ENCODE measurements at regions not wholly inside any gene's neighbourhood (a gene's known extent, or its start where the extent isn't known, plus 50 kb on each side); places are given as distances from the start of the nearest gene placed in this dataset.

- no peak for DNase-seq (ENCODE audit: low spot score)
Measured at GRCh38 chr12:5195691-5196090, 152.0 kb downstream of the KCNA5 start.

- DNase-seq (ENCODE audit: low spot score) = no peak
Measured at GRCh38 chr12:5197131-5197530, 153.5 kb downstream of the KCNA5 start.

GRCh38 chr12:5197656-5198055, 154.0 kb downstream of the KCNA5 start:
- DNase-seq (ENCODE audit: low spot score) = no peak

GRCh38 chr12:5200278-5201087, 156.8 kb downstream of the KCNA5 start:
- DNase-seq (ENCODE audit: low spot score) = no peak

- no peak for DNase-seq (ENCODE audit: low spot score)
Measured at GRCh38 chr12:5201554-5202218, 158.0 kb downstream of the KCNA5 start.

- DNase-seq (ENCODE audit: low spot score) = no peak
Measured at GRCh38 chr12:5203274-5203673, 159.6 kb downstream of the KCNA5 start.

- no peak for DNase-seq (ENCODE audit: low spot score)
Measured at GRCh38 chr12:5203720-5204119, 160.0 kb downstream of the KCNA5 start.

- DNase-seq (ENCODE audit: low spot score) = no peak
Measured at GRCh38 chr12:5204271-5204670, 160.6 kb downstream of the KCNA5 start.

- no peak for DNase-seq (ENCODE audit: low spot score)
Measured at GRCh38 chr12:5204831-5205230, 161.2 kb downstream of the KCNA5 start.

GRCh38 chr12:5206401-5207175, 162.9 kb downstream of the KCNA5 start:
- DNase-seq (ENCODE audit: low spot score) = no peak

- DNase-seq (ENCODE audit: low spot score) = no peak
Measured at GRCh38 chr12:5210179-5210922, 166.7 kb downstream of the KCNA5 start.

GRCh38 chr12:5210923-5211290, 167.2 kb downstream of the KCNA5 start:
- no peak for DNase-seq (ENCODE audit: low spot score)

GRCh38 chr12:5213336-5213735, 169.7 kb downstream of the KCNA5 start:
- no peak for DNase-seq (ENCODE audit: low spot score)

GRCh38 chr12:5213990-5214389, 170.3 kb downstream of the KCNA5 start:
- no peak for DNase-seq (ENCODE audit: low spot score)

- DNase-seq (ENCODE audit: low spot score) = no peak
Measured at GRCh38 chr12:5217936-5218335, 174.3 kb downstream of the KCNA5 start.

- no peak for DNase-seq (ENCODE audit: low spot score)
Measured at GRCh38 chr12:5220099-5220498, 176.4 kb downstream of the KCNA5 start.

- no peak for DNase-seq (ENCODE audit: low spot score)
Measured at GRCh38 chr12:5220835-5221234, 177.2 kb downstream of the KCNA5 start.

- no peak for DNase-seq (ENCODE audit: low spot score)
Measured at GRCh38 chr12:5222011-5222461, 178.4 kb downstream of the KCNA5 start.

GRCh38 chr12:5222729-5223128, 179.1 kb downstream of the KCNA5 start:
- DNase-seq (ENCODE audit: low spot score) = no peak

- no peak for DNase-seq (ENCODE audit: low spot score)
Measured at GRCh38 chr12:5223881-5224280, 180.2 kb downstream of the KCNA5 start.

- no peak for DNase-seq (ENCODE audit: low spot score)
Measured at GRCh38 chr12:5226581-5226980, 182.9 kb downstream of the KCNA5 start.

- DNase-seq (ENCODE audit: low spot score) = no peak
Measured at GRCh38 chr12:5227708-5228373, 184.2 kb downstream of the KCNA5 start.
